ENCODE measurements at regions not wholly inside any gene's neighbourhood (a gene's known extent, or its start where the extent isn't known, plus 50 kb on each side); places are given as distances from the start of the nearest gene placed in this dataset.

GRCh38 chr7:22676385-22676784, 50.6 kb upstream of the IL6 start:
- DNase-seq: no peak

GRCh38 chr7:22675917-22676343, 51.1 kb upstream of the IL6 start:
- no peak for DNase-seq

- no peak for DNase-seq
Measured at GRCh38 chr7:22675421-22675820, 51.6 kb upstream of the IL6 start.

- no peak for DNase-seq
Measured at GRCh38 chr7:22672846-22673680, 53.9 kb upstream of the IL6 start.

GRCh38 chr7:22671177-22671879, 55.7 kb upstream of the IL6 start:
- DNase-seq: no peak

- DNase-seq: no peak
Measured at GRCh38 chr7:22670422-22670815, 56.6 kb upstream of the IL6 start.

- no peak for DNase-seq
Measured at GRCh38 chr7:22669692-22670421, 57.1 kb upstream of the IL6 start.

GRCh38 chr7:22668971-22669401, 58.0 kb upstream of the IL6 start:
- DNase-seq: no peak

GRCh38 chr7:22667562-22668239, 59.3 kb upstream of the IL6 start:
- DNase-seq: no peak

- no peak for DNase-seq
Measured at GRCh38 chr7:22667187-22667561, 59.8 kb upstream of the IL6 start.

- DNase-seq: no peak
Measured at GRCh38 chr7:22666732-22667131, 60.3 kb upstream of the IL6 start.

GRCh38 chr7:22665923-22666322, 61.1 kb upstream of the IL6 start:
- DNase-seq: no peak

GRCh38 chr7:22664988-22665798, 61.8 kb upstream of the IL6 start:
- DNase-seq: no peak

- DNase-seq: no peak
Measured at GRCh38 chr7:22663721-22664120, 63.3 kb upstream of the IL6 start.

- DNase-seq: no peak
Measured at GRCh38 chr7:22663357-22663718, 63.7 kb upstream of the IL6 start.

- DNase-seq: no peak
Measured at GRCh38 chr7:22662556-22663356, 64.2 kb upstream of the IL6 start.

- no peak for DNase-seq
Measured at GRCh38 chr7:22662036-22662435, 65.0 kb upstream of the IL6 start.

GRCh38 chr7:22660732-22661131, 66.3 kb upstream of the IL6 start:
- no peak for DNase-seq

GRCh38 chr7:22660293-22660692, 66.7 kb upstream of the IL6 start:
- DNase-seq: no peak

GRCh38 chr7:22659741-22660140, 67.3 kb upstream of the IL6 start:
- no peak for DNase-seq

- no peak for DNase-seq
Measured at GRCh38 chr7:22658031-22658430, 69.0 kb upstream of the IL6 start.

Data from NCI-H2227 treated with DMSO at 0.1 percent for 48 hours (cell line).